ENCODE measurements at regions not wholly inside any gene's neighbourhood (a gene's known extent, or its start where the extent isn't known, plus 50 kb on each side); places are given as distances from the start of the nearest gene placed in this dataset.

GRCh38 chr13:106177146-106177545, 358.3 kb downstream of the EFNB2 start:
- TF ChIP-seq REST (IDR thresholded peaks at IDR 0.05; ENCODE audit: low read depth) = no peak
- TF ChIP-seq FOXM1 (IDR thresholded peaks at IDR 0.05; ENCODE audit: borderline replicate concordance, low read depth) = no peak

GRCh38 chr13:106176117-106176516, 359.3 kb downstream of the EFNB2 start:
- TF ChIP-seq TCF12 (IDR thresholded peaks at IDR 0.05; ENCODE audit: low read depth) (no peak), ZBTB7A (IDR thresholded peaks at IDR 0.05; ENCODE audit: low read depth) (no peak), YY1 (IDR thresholded peaks at IDR 0.05; ENCODE audit: low read depth) (no peak), TAF1 (IDR thresholded peaks at IDR 0.05; ENCODE audit: low read depth) (no peak), CEBPB (IDR thresholded peaks at IDR 0.05) (no peak), EGR1 (IDR thresholded peaks at IDR 0.05) (no peak), USF1 (IDR thresholded peaks at IDR 0.05) (no peak), NFIC (IDR thresholded peaks at IDR 0.05) (no peak), TEAD4 (IDR thresholded peaks at IDR 0.05) (no peak), EP300 (IDR thresholded peaks at IDR 0.05; ENCODE audit: borderline replicate concordance) (no peak)

- TF ChIP-seq FOXM1 (IDR thresholded peaks at IDR 0.05; ENCODE audit: borderline replicate concordance, low read depth) = no peak
- no peak for TF ChIP-seq EGR1 (IDR thresholded peaks at IDR 0.05)
- TF ChIP-seq CEBPB (IDR thresholded peaks at IDR 0.05) = no peak
- TF ChIP-seq NFIC (IDR thresholded peaks at IDR 0.05) = no peak
- no peak for TF ChIP-seq TCF12 (IDR thresholded peaks at IDR 0.05; ENCODE audit: low read depth)
- TF ChIP-seq RAD21 (IDR thresholded peaks at IDR 0.05; ENCODE audit: low read depth) = no peak
- no peak for TF ChIP-seq YY1 (IDR thresholded peaks at IDR 0.05; ENCODE audit: low read depth)
- TF ChIP-seq TEAD4 (IDR thresholded peaks at IDR 0.05) = no peak
- TF ChIP-seq ZBTB7A (IDR thresholded peaks at IDR 0.05; ENCODE audit: low read depth) = no peak
- TF ChIP-seq MAX (IDR thresholded peaks at IDR 0.05) = no peak
- TF ChIP-seq TAF1 (IDR thresholded peaks at IDR 0.05; ENCODE audit: low read depth) = no peak
- TF ChIP-seq CREB1 (IDR thresholded peaks at IDR 0.05; ENCODE audit: low read depth) = no peak
- no peak for TF ChIP-seq EP300 (IDR thresholded peaks at IDR 0.05; ENCODE audit: borderline replicate concordance)
- TF ChIP-seq USF1 (IDR thresholded peaks at IDR 0.05) = no peak
- TF ChIP-seq REST (IDR thresholded peaks at IDR 0.05; ENCODE audit: low read depth) = no peak
These were observed 361.4 kb downstream of the EFNB2 start for GRCh38 chr13:106173891-106174610.

- TF ChIP-seq RAD21 (IDR thresholded peaks at IDR 0.05; ENCODE audit: low read depth) (no peak; the same call in 1 of the 2 replicates), YY1 (IDR thresholded peaks at IDR 0.05; ENCODE audit: low read depth) (no peak), MAX (IDR thresholded peaks at IDR 0.05) (0 out of 2 replicates have a peak, but pooled peaks have one; percentile 14), NFIC (IDR thresholded peaks at IDR 0.05) (peak; percentile 71), TEAD4 (IDR thresholded peaks at IDR 0.05) (peak; percentile 94), ZBTB7A (IDR thresholded peaks at IDR 0.05; ENCODE audit: low read depth) (no peak), USF1 (IDR thresholded peaks at IDR 0.05) (no peak), EGR1 (IDR thresholded peaks at IDR 0.05) (no peak), CREB1 (IDR thresholded peaks at IDR 0.05; ENCODE audit: low read depth) (no peak), TCF12 (IDR thresholded peaks at IDR 0.05; ENCODE audit: low read depth) (peak; percentile 92), FOXM1 (IDR thresholded peaks at IDR 0.05; ENCODE audit: borderline replicate concordance, low read depth) (0 out of 2 replicates have a peak, but pooled peaks have one; percentile 35), EP300 (IDR thresholded peaks at IDR 0.05; ENCODE audit: borderline replicate concordance) (peak; percentile 77), TAF1 (IDR thresholded peaks at IDR 0.05; ENCODE audit: low read depth) (no peak), REST (IDR thresholded peaks at IDR 0.05; ENCODE audit: low read depth) (no peak), CEBPB (IDR thresholded peaks at IDR 0.05) (no peak)
These were observed 362.1 kb downstream of the EFNB2 start for GRCh38 chr13:106173346-106173745.
